Adipocyte (in vitro differentiated cells): ENCODE measurements at regions not wholly inside any gene's neighbourhood (a gene's known extent, or its start where the extent isn't known, plus 50 kb on each side); places are given as distances from the start of the nearest gene placed in this dataset.

Experiments
- DNase-seq: peaks from one replicate; pipeline ENCODE4 v3.0.0-alpha.2; 2015; ENCODE audit warnings: low read depth
- H3K27me3 ChIP-seq: replicated peaks from 2 replicates; pipeline ENCODE4 v1.7.0; 2013; ENCODE audit warnings: mild to moderate bottlenecking, low read length, moderate library complexity; ENCODE audit not compliant: control insufficient read depth, insufficient read depth
- H3K36me3 ChIP-seq: 2 replicates; pipeline ENCODE4 v1.7.0; 2013; ENCODE audit warnings: low read length, mild to moderate bottlenecking, moderate library complexity; ENCODE audit not compliant: control insufficient read depth, insufficient read depth, severe bottlenecking
- H3K4me1 ChIP-seq: 2 replicates; pipeline ENCODE4 v1.7.0; 2013; ENCODE audit warnings: mild to moderate bottlenecking, low read length, moderate library complexity; ENCODE audit not compliant: control insufficient read depth, insufficient read depth
- H3K4me3 ChIP-seq: 2 replicates; pipeline ENCODE4 v1.7.0; 2013; ENCODE audit warnings: mild to moderate bottlenecking, low read length, moderate library complexity
- H3K9ac ChIP-seq: 2 replicates; pipeline ENCODE4 v1.7.0; 2013; ENCODE audit warnings: mild to moderate bottlenecking, low read length, moderate library complexity
- H3K9me3 ChIP-seq: 2 replicates; pipeline ENCODE4 v1.7.0; 2013; ENCODE audit warnings: mild to moderate bottlenecking, low read length, moderate library complexity; ENCODE audit not compliant: control insufficient read depth

DNA sequence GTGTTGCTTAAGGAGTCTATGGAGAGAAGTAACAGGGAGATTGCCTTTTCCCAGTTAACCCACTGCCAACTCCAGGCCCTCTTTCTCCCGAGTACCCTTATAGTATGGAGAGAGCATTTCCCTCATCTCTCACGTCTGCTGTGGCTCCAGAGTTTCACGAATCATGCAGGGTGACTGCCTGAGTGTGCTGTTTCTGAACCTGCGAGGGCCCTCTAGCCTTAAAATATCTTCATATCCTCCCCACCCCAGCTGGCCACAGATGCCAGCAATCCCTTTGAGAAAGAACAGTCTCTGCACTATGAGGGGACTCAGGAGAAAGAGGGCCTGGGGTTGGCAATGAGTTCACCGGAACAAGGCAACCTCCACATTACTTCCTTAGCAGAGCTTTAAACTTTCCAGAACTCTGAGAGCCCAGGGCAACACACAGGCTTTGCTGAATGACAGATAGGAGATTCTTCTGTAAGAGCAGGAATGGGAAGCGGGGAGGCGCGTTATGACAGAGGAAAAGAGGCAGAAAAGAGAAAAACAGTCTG is 81.6 kb upstream of the ANKH start:
- no peaks in the 10 kb centered on the region for H3K9me3 ChIP-seq
- H3K36me3 ChIP-seq = no peaks in the 10 kb centered on the region
- no peaks in the 10 kb centered on the region for H3K4me1 ChIP-seq
- H3K4me3 ChIP-seq = no peak overlapping the region
- no peak for DNase-seq
- H3K9ac ChIP-seq = no peak overlapping the region
- no peaks in the 10 kb centered on the region for H3K27me3 ChIP-seq

DNA sequence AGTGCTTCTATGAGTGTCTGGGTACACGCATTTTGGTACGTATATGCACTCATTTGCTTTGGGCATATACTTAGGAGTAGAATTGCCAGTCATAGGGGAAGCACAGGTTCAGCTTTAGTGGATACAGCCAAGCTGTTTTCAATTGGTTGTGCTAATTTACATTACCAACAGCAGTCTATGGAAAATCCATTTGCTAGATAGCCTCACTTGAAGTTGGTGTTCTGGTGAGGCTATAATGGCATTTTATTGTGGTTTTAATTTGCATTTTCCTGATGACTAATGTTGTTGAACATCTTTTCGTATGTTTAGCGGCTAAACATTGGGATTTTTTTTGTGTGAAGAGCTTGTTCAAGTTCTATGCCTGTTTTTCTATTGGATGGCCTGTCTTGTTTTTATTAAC is 76.8 kb upstream of the ANKH start:
- DNase-seq = no peak
- Histone ChIP-seq H3K9ac (no peak overlapping the region), H3K4me3 (no peak overlapping the region), H3K36me3 (no peaks in the 10 kb centered on the region), H3K9me3 (no peaks in the 10 kb centered on the region), H3K4me1 (no peaks in the 10 kb centered on the region), H3K27me3 (no peaks in the 10 kb centered on the region)

DNA sequence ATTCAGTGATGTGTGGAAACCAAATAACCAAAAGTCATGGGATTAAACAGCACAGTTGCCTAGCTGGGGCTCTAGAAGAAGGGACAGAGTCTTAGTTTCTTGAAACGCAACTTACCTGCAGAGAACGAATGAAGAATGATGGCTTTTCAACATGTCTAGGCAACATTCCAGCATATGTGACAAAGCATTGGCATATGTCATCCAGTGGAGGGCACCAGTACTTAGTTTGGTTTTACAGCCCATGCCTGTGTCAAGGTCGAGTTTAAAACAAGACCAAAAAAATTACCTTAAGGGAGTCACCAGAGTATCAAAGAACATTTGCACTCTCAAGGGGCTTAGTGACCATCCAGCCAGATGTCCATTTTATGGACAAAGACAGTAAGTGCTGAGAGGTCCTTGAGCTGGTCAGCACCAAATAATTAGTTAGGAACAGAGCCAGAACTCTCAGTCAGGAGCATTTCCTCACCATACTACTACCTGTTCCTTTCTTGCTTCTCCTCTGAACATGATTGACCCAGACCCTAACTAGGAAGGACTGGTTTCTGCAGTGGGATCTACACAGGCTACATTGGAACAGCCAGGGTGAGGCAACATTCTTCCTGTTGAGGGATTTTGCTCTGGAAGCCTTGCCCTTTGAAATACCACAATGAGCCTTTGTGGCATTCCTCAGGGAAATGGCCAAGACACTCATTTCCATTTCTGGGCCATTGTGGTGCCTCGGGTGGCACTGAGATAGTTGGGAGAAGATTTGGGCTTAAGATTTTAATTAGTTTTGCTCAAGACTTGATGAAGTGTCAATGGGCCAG is 75.4 kb upstream of the ANKH start:
- Histone ChIP-seq H3K9me3 (no peaks in the 10 kb centered on the region), H3K27me3 (no peaks in the 10 kb centered on the region), H3K4me1 (no peaks in the 10 kb centered on the region), H3K36me3 (no peaks in the 10 kb centered on the region), H3K9ac (no peak overlapping the region), H3K4me3 (no peak overlapping the region)
- DNase-seq = no peak

DNA sequence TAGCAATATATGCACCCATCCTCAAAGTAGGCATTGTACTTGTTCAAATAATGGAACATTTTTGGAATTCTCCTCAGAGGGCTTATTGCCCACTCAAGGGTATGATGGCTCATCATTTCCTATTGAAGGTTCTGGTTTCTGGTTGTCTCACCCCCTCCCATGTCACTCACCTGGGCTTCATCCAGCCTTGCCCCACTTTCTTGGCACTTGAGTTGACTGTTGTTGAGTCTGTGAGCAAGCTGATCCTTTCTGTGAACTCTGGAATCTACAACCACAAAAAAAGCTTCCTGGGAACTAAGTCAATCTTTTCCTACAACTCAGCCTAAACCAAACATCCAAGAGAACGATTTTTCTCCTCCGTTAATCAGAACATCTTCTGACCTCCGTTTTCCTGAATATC is 73.9 kb upstream of the ANKH start:
- Histone ChIP-seq H3K9ac (no peak overlapping the region), H3K9me3 (peaks cover 7% of the 10 kb centered on the region), H3K4me3 (no peak overlapping the region), H3K36me3 (no peaks in the 10 kb centered on the region), H3K4me1 (no peaks in the 10 kb centered on the region), H3K27me3 (no peaks in the 10 kb centered on the region)
- DNase-seq = no peak

DNA sequence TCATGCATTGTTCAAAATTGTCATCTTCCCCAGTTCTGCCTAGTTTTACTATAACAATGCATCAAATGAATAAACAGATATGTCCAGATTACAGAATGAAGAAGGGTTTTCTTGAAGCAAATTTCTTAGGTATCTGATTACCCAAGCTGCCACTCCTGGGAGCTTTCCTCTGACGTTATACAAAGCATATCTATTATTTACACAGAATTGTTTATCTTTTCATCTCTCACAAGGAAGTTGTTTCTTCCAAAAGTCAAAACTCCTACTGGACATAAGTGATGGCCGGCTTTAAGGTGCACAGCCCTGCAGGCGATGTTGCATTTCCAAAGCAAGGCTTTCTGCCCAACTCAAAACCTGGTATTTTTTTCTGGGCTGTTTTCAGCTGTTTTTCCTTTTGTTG is 73.4 kb upstream of the ANKH start:
- Histone ChIP-seq H3K36me3 (no peaks in the 10 kb centered on the region), H3K9ac (no peak overlapping the region), H3K4me3 (no peak overlapping the region), H3K4me1 (no peaks in the 10 kb centered on the region), H3K27me3 (no peaks in the 10 kb centered on the region), H3K9me3 (peaks cover 7% of the 10 kb centered on the region)
- no peak for DNase-seq

DNA sequence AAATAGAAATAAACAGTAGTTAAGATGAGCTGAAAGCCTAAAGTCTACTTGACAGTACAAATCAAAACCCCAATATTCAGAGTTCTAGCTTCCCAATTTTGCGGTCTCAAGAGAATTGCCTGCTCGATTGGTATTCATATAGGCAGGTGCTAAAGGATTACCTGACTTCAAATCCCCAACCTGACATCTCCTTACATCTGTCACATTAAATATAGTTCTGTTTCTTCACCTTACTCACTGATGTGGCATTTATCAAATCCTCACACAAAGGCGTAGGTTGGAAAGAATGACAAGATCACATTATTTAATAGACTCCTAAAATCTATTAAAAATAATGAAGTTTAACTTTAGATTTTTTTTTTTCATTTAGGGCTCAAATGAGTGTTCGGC is 72.8 kb upstream of the ANKH start:
- no peaks in the 10 kb centered on the region for H3K27me3 ChIP-seq
- H3K4me1 ChIP-seq = no peaks in the 10 kb centered on the region
- no peak for DNase-seq
- H3K4me3 ChIP-seq = no peak overlapping the region
- no peaks in the 10 kb centered on the region for H3K36me3 ChIP-seq
- H3K9me3 ChIP-seq = peaks cover 7% of the 10 kb centered on the region
- H3K9ac ChIP-seq = no peak overlapping the region

DNA sequence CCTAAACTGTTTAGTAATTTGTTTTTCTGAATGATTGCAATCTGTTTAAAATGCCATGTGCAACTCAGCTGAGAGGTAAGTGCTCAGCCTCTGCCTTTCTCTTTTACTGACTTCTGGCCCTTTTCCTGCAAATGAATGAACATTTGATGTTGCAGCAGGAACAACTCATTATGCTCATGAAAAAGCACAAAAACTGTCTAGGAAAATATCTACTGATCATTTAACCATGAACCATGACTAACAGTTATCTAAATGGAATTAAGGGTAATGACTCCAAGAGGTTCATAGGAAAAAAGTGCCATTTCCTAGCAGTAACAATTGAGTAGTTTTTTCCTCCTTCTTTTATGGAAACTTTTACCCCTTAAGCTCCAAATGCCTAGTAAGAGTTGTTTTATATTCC is 70.6 kb upstream of the ANKH start:
- no peaks in the 10 kb centered on the region for H3K36me3 ChIP-seq
- H3K4me1 ChIP-seq = no peaks in the 10 kb centered on the region
- no peak for DNase-seq
- H3K27me3 ChIP-seq = no peaks in the 10 kb centered on the region
- no peak overlapping the region for H3K9ac ChIP-seq
- H3K4me3 ChIP-seq = no peak overlapping the region
- peaks cover 7% of the 10 kb centered on the region for H3K9me3 ChIP-seq

DNA sequence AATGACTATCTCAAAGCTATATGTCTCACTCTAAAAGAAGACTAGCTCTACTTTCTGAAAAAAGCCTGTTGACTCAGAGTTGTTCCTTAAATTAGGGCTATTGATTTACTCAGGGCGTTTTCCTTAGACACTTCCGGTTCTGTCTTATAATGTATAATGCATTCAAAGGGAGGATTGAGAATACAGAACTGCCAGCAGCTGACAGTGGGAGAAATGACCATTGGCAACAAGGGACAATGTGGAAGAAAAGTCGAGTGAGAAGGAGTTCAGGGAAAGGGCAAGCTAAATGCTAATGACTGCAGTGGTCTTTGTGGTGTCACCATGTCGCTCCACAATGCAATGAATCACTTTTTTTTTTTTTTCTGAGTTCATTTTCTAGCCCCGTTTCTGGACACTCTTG is 65.7 kb upstream of the ANKH start:
- Histone ChIP-seq H3K36me3 (no peaks in the 10 kb centered on the region), H3K4me3 (no peak overlapping the region), H3K9me3 (peaks cover 7% of the 10 kb centered on the region), H3K4me1 (no peaks in the 10 kb centered on the region), H3K9ac (no peak overlapping the region), H3K27me3 (no peaks in the 10 kb centered on the region)
- DNase-seq = no peak

DNA sequence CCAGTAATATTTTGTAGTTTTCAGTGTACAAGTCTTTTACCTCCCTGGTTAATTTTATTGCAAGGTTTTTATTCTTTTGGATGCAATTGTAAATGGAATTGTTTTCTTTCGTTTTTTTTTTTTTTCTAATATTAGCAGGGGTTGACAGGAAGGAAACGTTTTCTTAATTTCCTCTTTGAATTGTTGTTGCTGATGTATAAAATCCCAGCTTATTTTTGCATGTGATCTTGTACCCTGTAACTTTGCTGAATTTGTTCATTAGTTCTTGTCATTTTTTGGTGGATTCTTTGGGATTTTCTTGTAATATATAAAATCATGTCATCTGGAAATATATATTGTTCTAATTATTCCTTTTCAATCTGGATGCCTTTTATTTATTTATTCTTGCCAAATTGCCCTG is 65.0 kb upstream of the ANKH start:
- H3K36me3 ChIP-seq = no peaks in the 10 kb centered on the region
- H3K4me3 ChIP-seq = no peak overlapping the region
- peaks cover 6% of the 10 kb centered on the region for H3K9me3 ChIP-seq
- no peaks in the 10 kb centered on the region for H3K27me3 ChIP-seq
- H3K9ac ChIP-seq = no peak overlapping the region
- H3K4me1 ChIP-seq = no peaks in the 10 kb centered on the region
- DNase-seq = no peak

DNA sequence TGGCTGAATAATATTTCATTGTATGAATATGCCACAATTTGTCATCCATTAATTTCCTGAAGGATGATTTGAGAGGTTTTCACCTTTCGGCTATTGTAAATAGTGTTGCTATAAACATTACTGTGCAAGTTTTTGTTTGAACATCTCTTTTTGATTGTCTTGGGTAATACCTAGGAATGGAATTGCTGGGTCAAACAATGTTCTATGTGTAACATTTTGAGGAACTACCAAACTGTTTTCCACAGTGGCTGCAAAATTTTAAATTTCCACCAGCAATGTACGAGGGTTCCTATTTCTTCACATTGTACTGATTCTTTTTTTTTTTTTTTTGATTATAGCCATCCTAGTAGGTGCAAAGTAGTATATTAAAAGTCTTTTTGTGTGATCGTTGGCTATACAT is 63.8 kb upstream of the ANKH start:
- Histone ChIP-seq H3K27me3 (no peaks in the 10 kb centered on the region), H3K9me3 (no peaks in the 10 kb centered on the region), H3K4me3 (no peak overlapping the region), H3K9ac (no peak overlapping the region), H3K4me1 (peaks cover 4% of the 10 kb centered on the region), H3K36me3 (no peaks in the 10 kb centered on the region)
- DNase-seq = no peak

DNA sequence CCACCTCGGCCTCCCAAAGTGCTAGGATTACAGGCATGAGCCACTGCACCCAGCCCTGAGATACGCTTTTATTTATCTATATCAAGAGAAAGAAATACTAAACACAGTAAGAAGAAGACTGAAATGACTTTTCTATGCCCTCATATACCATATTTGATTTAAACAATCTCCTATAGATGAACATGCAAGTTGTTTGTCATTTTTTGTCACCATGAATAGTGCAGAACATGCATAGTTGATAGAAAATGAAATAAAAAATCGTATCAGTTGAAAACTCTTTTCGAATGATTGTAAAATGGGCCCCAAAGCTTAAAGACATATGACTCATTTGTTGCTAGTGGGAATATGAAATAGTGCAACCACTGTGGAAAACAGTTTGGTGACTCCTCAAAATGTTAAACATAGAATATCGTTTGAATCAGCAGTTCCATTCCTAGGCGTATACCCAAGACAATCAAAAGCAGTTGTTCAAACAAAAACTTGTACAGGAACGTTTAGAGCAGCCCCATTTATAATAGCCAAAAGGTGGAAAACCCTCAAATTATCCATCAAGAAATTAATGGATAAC is 61.4 kb upstream of the ANKH start:
- Histone ChIP-seq H3K9me3 (no peaks in the 10 kb centered on the region), H3K4me3 (no peak overlapping the region), H3K4me1 (peaks cover 16% of the 10 kb centered on the region), H3K36me3 (no peaks in the 10 kb centered on the region), H3K9ac (no peak overlapping the region), H3K27me3 (no peaks in the 10 kb centered on the region)
- no peak for DNase-seq
